NOMO-1 treated with DMSO at 0.1 percent for 48 hours (cell line): ENCODE measurements at regions not wholly inside any gene's neighbourhood (a gene's known extent, or its start where the extent isn't known, plus 50 kb on each side); places are given as distances from the start of the nearest gene placed in this dataset.
A peak's percentile ranks its signal among the peaks of the same experiment; 100 is the strongest.
"Not testable (repeated sequence)": the region's sequence is repeated elsewhere in the genome, so short reads cannot be mapped to it uniquely, and the experiment has no call there.

ENCODE experiments used
- DNase-seq: peaks from one replicate; lab custom pipeline; 2025; ENCODE audit not compliant: unreplicated experiment; lab: John Stamatoyannopoulos, UW

GRCh38 chr10:131577178-131577555 is 265.6 kb upstream of the TCERG1L start:
- no peak for DNase-seq

DNA sequence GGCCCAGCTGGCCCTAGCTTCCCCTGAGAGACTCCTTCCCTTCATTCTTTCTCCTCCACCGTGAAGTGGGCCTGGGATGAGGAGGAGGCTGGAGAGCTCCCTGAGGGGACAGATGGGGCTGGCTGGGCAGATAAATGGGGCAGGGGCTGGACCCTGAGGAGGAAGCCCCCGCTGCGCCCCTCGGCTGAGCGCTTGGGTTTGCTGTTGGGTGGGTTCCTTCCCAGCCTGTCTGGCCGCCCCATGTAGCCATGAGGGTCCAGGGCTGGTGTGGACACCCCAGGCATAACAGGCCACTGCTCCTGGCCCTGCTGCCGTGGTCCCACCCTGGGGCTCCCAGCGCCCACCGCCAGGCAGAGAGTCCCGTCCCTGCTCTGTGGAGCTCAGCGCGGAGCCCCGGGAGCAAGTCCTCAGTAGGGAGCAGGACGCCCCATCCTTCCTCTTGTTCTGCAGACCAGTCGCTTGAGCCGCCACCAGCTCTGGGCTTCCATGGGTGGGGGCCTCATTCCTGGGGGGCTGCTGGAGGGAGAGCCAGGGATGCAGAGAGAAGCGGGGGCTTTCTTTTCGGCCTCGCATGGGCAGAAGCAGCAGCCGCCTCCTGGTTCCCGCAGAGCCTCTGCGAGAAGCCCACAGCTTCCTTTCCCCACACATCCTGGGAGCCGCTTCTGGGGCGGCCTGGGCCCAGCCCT is 266.4 kb upstream of the TCERG1L start:
- DNase-seq, result no peak

DNA sequence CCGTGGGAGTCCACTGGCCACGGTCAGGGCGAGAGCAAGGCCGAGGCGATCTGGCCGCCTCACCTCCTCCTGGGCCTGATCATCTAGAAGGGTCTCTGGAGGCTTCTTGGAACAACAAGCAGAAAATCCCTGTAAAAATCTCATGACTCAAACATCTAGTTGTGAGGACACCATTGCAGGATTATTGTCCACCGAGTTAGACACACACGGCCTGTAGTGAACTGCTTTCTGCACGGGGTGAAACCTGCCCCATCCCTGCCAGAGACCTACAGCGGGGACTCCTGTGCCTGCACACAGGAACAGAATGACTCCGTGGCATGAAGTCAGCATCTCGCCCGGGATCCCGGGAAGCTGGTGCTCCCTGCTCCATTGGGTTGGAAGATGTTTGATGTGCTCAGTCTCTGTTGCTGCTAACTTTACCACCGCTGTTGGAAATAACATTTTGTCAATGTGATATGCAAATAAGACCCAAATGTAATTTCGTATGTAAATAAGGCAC is 267.0 kb upstream of the TCERG1L start:
- DNase-seq, result no peak

GRCh38 chr10:131579251-131580071 is 267.9 kb upstream of the TCERG1L start:
- no peak for DNase-seq

GRCh38 chr10:131580076-131580652 is 268.6 kb upstream of the TCERG1L start:
- DNase-seq, result no peak

DNA sequence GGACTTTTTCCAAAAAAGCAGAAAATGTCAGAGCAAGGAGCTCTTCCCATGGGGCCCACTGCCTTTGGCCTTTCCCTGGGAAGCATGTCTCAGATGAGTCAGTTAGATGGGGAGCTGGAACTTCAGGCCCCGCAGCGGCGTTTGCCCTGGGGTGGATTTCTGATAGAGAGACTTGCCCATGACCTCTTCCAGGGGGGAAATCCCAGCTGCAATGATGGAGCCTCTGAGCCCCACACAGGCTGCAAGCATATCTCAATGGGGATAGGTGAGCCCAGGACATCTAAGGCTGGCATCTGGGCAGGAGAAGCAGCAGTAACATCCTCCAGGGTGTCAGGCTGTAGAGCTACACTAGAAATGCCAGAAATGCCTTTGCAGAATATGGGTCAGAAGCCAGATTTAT is 269.2 kb upstream of the TCERG1L start:
- no peak for DNase-seq

DNA sequence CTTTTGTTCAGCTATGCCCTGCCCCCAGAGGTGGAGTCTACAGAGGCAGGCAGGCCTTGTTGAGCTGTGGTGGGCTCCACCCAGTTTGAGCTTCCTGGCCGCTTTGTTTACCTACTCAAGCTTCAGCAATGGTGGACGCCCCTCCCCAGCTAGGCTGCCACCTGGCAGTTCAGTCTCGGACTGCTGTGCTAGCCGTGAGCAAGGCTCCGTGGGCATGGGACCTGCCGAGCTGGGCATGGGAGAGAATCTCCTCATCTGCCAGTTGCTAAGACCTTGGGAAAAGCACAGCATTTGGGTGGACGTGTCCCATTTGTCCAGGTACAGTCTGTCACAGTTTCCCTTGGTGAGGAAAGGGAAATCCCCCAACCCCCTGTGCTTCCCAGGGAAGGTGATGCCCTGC is 270.0 kb upstream of the TCERG1L start:
- DNase-seq, result not testable (repeated sequence)

GRCh38 chr10:131584287-131584686 is 272.8 kb upstream of the TCERG1L start:
- DNase-seq, result no peak

- no peak for DNase-seq
Measured at GRCh38 chr10:131585761-131586160, 274.2 kb upstream of the TCERG1L start.

- DNase-seq, result no peak
Measured at GRCh38 chr10:131586958-131587357, 275.4 kb upstream of the TCERG1L start.

GRCh38 chr10:131587976-131588680 is 276.6 kb upstream of the TCERG1L start:
- no peak for DNase-seq

GRCh38 chr10:131588704-131589220 is 277.2 kb upstream of the TCERG1L start:
- DNase-seq, result no peak

- DNase-seq, result no peak
Measured at GRCh38 chr10:131590567-131590966, 279.0 kb upstream of the TCERG1L start.

DNA sequence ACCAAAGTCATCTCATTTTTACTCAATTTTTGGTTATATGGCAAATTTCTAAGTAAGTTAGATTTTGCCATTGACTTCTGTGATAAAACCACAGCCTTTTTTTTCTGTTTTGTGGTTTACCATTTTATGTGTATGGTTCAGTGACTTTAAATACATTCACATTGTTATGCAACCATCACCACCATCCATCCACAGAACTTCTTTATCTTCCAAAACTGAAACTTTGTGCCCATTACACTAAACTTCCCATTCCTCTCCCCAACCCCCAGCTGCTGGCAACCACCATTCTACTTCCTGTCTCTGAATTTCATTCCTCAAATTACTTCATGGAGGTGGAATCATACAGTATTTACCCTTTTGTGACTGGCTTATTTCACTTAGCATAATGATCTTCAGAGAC is 280.4 kb upstream of the TCERG1L start:
- peak; percentile 7 for DNase-seq

GRCh38 chr10:131609176-131609575 is 291.6 kb upstream of the PPP2R2D start:
- no peak for DNase-seq

GRCh38 chr10:131615150-131615549 is 285.7 kb upstream of the PPP2R2D start:
- no peak for DNase-seq

- DNase-seq, result no peak
Measured at GRCh38 chr10:131616040-131616439, 284.8 kb upstream of the PPP2R2D start.

- DNase-seq, result no peak
Measured at GRCh38 chr10:131617113-131617858, 283.5 kb upstream of the PPP2R2D start.

DNA sequence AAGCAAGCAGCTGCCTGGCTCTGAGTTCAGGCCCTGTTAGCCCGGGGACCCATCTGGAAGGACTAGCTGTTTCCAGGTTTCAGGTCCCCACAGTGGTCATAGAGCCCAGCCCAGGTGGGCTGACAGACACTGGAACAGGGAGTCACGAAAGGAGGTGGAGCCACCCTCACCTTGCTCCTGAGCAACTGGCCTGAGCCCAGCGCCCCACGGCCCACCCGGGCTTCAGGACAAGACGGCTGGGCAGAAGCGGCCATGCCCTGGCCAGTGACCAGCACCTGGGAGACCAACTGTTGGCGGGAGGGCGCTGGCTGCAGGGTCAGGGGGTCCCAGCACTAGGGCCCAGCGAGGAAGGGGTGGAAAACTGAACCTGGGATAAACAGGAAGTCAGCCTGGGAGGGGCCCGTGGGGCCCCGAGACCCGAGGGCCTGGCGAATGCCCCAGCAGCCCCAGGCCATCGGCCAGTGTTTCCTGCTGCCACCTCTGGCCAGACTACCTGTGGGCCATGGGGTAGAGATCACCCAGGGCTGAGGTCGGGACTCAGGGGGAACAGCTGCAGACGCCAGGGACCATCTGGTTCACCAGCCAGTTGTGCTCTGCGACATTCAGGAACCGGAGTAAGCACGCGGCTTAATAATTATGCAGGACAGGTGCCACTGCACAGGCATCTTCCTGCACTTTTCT is 282.1 kb upstream of the PPP2R2D start:
- DNase-seq, result no peak

DNA sequence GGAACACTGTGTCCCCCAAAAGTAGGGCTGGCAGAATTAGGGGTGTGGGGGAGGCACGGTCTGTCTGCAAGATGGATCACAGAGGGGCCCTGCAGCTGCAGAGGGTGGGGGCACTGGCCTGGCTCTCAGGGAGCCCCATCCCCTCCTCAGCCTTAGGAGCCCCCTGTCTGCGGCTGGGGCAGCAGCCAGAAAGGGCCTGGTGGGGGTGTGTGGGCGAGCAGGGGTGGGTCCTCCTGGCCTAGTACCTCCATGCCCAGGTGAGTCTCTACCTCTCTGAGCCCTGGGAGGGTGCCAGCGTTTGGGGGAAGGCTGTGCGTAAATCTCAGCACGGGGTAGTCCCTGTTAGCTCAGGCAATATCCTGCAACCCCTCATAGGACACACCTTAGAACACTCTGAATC is 280.5 kb upstream of the PPP2R2D start:
- no peak for DNase-seq
